ENCODE measurements at regions not wholly inside any gene's neighbourhood (a gene's known extent, or its start where the extent isn't known, plus 50 kb on each side); places are given as distances from the start of the nearest gene placed in this dataset.
A peak's percentile ranks its signal among the peaks of the same experiment; 100 is the strongest.

DNA sequence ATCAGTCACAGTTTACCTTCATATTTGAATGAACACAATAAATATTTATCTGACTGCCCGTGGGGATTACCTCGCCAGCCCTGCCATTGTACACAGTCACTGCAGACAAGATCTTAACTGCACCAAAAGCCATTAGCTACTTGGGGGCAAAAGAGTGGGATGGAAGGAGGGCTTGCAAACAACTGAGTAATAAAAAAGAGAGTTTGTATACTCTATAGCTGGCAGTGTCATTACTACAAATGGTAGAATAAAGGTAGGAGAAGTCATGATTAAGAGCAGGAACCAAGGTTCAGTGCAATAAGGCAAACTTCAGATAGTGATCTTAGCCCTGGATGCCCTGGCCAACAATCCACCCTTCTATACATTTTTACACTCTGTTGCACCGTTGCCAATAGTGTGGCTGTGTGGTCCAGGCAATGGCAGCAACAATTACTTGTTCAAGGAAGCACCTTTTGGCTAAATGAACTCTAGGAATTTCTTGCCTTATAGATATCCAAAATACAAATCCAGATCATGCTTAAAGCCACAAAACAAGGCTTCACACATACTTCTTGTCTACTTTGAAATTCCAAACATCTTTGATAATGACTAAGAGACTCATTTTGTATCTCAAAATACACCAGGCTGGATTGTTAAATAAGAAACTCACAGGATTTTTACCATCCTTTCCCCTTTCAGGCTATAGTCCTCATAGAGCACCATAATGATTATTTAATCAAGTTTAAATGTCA, 955.4 kb upstream of the ADGRB3 start:
- no peak for FAIRE-seq
- no peak for DNase-seq (ENCODE audit: low spot score)

- FAIRE-seq (no peak), DNase-seq (ENCODE audit: low spot score) (no peak)
Measured at GRCh38 chr6:67676892-67677291, 958.2 kb upstream of the ADGRB3 start.

DNA sequence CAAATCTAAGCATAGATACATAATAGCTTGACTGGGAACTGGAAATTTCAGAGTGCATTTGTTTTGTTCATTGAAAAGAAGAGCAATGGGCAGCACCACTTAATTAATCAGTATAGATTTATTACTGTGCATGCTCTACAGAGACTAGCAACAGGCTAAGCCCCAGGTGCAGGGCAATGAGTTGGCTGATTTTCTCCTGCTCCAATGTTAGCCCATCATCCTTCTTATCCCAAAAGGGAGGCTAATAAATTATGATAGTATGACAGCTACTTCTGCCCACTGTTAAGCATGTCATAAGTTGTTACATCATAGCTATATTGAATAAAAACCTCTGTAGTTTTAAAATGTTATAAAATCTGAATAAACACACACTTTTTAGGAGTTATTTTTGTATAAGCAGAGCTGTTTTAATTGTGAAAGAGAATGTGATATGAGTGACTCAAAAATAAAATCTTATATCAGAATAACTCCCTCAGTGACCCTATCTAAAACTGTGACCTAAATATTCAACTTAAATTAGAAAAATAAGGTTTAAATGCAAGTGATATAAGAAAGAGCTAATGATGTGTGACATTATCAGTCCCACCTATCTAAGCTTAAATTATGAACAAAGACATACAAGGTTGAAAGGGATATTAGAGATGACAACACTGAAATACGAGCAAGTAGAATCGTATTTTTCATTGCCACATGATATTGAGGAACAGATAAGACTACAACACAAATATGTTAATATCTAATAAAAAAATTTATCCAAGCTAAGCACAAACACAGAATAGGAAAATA, 967.3 kb upstream of the ADGRB3 start:
- DNase-seq (ENCODE audit: low spot score) (no peak), FAIRE-seq (no peak)

DNA sequence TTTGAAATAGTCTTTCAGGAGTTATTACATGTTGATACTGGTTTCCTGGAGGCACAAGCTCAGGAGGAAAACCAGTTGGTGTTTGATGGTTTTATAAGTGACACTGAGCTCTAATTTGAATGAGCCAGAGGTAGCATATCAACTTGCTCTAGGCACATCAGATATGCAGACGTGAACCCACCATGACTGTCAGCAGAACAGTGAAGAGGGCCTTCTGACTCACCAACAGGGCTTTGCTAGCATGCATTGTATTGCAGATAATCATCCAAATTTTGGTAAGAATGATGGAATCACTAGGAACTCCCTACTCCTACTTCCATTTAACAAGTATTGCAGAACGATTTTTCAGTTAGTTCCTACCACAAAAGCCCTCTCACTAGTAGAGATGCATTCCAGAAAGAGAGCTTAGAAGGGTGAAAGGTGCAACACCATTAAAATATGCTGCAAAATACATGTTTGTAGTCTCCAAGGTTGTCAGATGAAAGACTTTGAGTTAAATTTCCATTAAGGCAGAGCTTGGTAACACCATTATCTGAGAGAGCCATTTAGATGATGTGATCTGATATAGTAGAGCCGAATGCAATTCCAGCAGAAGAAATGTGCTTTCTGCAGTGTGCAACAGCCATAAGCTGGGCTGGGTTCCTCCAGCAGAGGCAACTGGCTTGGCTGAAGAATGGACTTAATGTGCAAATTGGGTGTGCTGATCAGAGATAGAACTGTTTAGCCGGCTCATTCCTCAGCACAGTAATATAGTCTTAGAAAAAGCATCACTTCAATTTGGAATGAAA, 968.7 kb upstream of the ADGRB3 start:
- DNase-seq (ENCODE audit: low spot score) (no peak), FAIRE-seq (no peak)

DNA sequence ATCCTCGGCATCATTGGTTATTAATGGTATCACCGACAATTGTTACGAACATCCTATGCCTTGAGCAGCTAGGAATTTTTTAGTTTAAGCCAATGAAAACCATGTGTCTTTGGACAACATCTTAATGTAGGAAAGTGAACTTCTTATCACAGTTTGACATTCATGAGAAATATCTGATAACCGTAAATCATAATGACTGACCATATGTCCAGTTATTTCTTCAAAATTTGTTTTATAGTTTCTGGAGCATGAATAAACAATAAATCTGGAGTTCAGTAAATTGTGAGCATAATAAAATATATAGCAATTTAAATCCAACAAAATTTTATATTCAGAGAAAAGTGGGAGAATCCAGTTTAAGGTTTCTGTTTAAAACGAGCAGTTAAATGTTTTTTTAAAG, 970.1 kb upstream of the ADGRB3 start:
- FAIRE-seq (no peak), DNase-seq (ENCODE audit: low spot score) (no peak)

- DNase-seq (ENCODE audit: low spot score): no peak
- FAIRE-seq: no peak
Measured at GRCh38 chr6:67663105-67663895, 971.8 kb upstream of the ADGRB3 start.

GRCh38 chr6:67653561-67653960, 981.5 kb upstream of the ADGRB3 start:
- DNase-seq (ENCODE audit: low spot score) (no peak), FAIRE-seq (no peak)

GRCh38 chr6:67646550-67646949, 988.5 kb upstream of the ADGRB3 start:
- DNase-seq (ENCODE audit: low spot score) (no peak), FAIRE-seq (no peak)

DNA sequence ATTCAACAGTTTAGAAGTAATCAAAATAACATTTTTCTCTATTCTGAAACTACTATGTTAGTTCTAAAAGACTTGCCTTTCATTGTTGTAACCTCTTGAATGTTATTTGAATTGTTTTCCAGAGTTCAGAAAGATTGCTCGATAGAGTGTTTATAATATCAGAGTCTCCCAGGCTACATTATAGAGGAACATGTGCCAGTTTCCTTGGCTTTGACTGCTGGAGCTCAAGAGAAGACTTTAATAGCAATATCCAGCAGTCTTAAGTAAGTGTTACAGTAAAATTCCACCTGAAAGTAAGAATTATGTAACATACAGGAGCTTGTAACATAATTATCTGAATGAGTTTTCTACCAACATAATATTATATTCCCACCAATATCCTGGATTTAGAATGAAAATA, 991.8 kb upstream of the ADGRB3 start:
- no peak for DNase-seq (ENCODE audit: low spot score)
- FAIRE-seq: no peak

- DNase-seq (ENCODE audit: low spot score) (no peak), FAIRE-seq (no peak)
Measured at GRCh38 chr6:67642582-67642981, 992.5 kb upstream of the ADGRB3 start.

- DNase-seq (ENCODE audit: low spot score) (no peak), FAIRE-seq (no peak)
Measured at GRCh38 chr6:67640484-67640883, 994.6 kb upstream of the ADGRB3 start.

- no peak for FAIRE-seq
- no peak for DNase-seq (ENCODE audit: low spot score)
Measured at GRCh38 chr6:67639161-67639560, 995.9 kb upstream of the ADGRB3 start.

DNA sequence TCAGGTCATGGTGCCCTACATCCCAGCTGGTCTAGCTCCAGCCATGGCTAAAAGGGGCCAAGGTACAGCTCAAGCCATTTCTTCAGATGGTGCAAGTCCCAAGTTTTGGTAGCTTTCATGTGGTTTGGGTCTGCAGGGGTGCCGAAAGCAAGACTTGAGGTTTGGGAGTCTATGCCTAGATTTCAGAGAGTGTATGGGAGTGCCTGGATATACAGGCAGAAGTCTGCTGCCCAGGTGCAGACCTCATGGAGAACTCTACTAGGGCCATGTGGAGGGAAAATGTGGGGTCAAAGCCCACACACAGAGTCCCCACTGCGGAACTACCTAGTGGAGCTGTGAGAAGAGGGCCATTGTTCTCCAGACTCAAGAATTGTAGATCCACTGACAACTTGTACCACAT, 1000.9 kb upstream of the ADGRB3 start:
- FAIRE-seq: no peak

GRCh38 chr6:67633058-67633457, 1002.0 kb upstream of the ADGRB3 start:
- DNase-seq (ENCODE audit: low spot score) (no peak), FAIRE-seq (no peak)

More for the DNA sequence above, 1000.9 kb upstream of the ADGRB3 start:
- no peak for DNase-seq (ENCODE audit: low spot score)

GRCh38 chr6:67630146-67630545, 1004.9 kb upstream of the ADGRB3 start:
- peak; percentile 73 for FAIRE-seq

DNA sequence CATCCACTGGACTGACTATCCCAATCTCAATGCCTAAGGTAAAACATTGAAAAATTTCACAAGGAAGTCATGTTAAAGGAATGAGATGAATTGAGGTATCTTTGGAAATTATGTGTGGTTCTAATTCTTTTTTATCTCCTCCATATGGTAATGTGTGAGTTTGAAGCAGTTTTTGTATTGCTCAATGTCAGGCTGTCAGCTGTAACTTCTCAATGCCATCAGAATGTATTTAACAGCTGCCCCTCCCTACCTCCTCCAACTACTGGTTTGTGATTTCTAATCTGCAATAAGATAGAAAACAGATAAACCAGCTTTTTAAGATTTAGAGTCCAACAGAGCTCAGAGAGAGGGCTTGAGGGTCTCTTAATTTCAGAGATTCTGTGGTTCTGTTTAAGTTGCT, 1005.8 kb upstream of the ADGRB3 start:
- FAIRE-seq (no peak), DNase-seq (ENCODE audit: low spot score) (no peak)

More at GRCh38 chr6:67630146-67630545, 1004.9 kb upstream of the ADGRB3 start:
- peak; percentile 49 for DNase-seq (ENCODE audit: low spot score)

DNA sequence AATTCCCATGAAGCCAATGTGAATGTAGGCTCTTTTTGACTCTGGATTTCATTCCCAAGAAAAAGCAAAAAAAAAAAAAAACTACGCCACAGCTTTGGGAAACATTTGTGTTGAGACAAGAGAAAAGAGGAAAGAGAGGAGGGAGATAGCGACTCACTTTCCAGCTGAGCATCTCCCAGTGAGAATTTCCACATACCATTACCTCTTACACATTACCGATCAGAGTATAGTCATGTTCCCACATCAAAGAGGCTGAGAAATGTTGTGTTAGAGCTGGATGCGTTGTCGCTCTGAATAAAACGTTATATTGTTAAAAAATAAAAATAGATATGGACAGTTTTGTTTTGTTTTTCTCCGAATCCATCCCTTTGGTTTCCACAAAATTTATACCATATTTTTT, 1019.3 kb upstream of the ADGRB3 start:
- DNase-seq (ENCODE audit: low spot score) (peak; percentile 46), FAIRE-seq (no peak)

DNA sequence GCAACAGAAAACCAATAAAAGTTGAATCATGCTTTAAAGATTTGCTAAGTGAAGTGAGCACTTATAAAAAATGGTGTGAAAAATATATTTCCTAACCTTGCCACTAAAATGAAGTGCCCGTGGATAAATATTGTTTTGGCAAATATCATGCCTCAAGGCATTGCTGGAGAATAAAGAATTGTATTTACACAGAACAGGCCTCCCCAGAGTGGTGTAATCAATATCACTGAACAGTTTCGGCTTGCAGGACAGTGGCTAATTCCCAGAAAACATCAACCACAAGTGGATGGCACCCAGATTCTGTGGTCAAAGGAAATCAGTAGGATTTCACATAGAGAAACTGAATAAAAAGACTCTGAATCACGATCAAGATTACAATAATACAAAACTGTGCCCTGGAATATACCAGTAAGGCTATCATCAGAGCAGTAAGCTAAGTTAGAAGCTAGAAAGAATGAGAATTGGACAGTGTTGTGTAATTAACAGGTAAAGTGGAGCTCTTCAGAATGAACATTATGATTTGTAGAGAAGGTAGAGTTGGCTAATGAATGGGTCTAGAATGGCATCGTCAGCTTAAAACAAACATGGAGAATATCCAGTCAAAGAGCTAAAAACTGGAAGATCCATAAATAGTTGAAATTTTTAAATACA, 1026.9 kb upstream of the ADGRB3 start:
- DNase-seq (ENCODE audit: low spot score) (no peak), FAIRE-seq (no peak)

DNA sequence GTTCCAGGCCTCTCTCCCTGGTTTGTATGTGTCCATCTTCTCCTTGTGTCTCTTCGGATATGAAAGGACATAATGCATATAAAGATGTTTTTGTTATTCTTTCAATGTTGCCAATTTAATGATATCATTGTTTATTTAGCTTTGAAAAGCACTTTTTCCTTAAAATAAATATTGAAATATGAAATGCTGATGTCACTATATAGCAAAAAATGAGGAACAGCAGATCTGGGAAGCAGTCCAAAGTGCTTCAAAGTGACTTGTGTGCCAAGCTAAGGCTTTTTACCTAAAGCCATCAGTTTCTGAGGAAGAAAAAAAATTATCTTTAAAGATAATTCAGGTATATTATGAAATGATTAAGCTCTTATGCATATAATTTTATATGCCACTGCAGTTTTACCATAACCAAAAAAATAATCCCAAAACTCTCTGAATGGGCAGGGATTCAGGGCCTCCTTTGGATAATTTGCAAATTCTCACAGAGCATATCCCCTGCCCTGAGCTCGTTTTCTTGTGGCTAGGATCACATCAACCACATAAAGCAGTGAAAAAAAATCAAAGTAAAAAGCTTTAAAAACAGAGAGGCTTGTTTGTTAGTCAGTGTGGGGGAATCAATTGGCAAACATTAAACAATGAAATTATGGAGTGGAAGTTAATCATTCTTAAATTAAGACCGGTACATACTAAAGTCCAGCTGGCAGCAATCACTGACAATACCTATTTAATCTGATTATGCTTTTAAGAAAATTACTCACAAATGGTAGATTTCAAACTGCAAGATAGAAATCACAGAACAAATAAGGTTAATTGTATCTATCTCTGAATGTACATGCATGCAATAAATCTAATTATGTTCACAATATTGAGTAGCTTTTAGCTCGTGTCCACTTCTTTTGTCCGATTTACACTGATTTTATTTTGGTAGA, 1027.9 kb upstream of the ADGRB3 start:
- FAIRE-seq (no peak), DNase-seq (ENCODE audit: low spot score) (no peak)

- DNase-seq (ENCODE audit: low spot score): no peak
- no peak for FAIRE-seq
Measured at GRCh38 chr6:67594366-67594765, 1040.7 kb upstream of the ADGRB3 start.
